H9 (cell line): ENCODE measurements at regions not wholly inside any gene's neighbourhood (a gene's known extent, or its start where the extent isn't known, plus 50 kb on each side); places are given as distances from the start of the nearest gene placed in this dataset.

Source experiments
- DNase-seq: peaks from one replicate; pipeline ENCODE4 v3.0.0-alpha.2; 2017
- H2AFZ ChIP-seq: one replicate; pipeline ENCODE4 v1.6.1; 2013; ENCODE audit warnings: mild to moderate bottlenecking, low read length, control low read depth, moderate library complexity
- H2AK5ac ChIP-seq: 2 replicates; pipeline ENCODE4 v1.6.1; 2013; ENCODE audit warnings: low read length, control low read depth, mixed read lengths; ENCODE audit not compliant: insufficient read length
- H2BK120ac ChIP-seq: one replicate; pipeline ENCODE4 v1.6.1; 2013; ENCODE audit warnings: low read depth, mild to moderate bottlenecking, low read length, control low read depth, inconsistent platforms; ENCODE audit not compliant: poor library complexity, severe bottlenecking
- H2BK12ac ChIP-seq: 2 replicates; pipeline ENCODE4 v1.6.1; 2013; ENCODE audit warnings: low read length, control low read depth, mixed read lengths, low read depth; ENCODE audit not compliant: insufficient read length
- H2BK15ac ChIP-seq: 2 replicates; pipeline ENCODE4 v1.6.1; 2013; ENCODE audit warnings: low read depth, low read length, control low read depth
- H2BK20ac ChIP-seq: one replicate; pipeline ENCODE4 v1.6.1; 2013; ENCODE audit warnings: low read depth, mild to moderate bottlenecking, low read length, control low read depth, inconsistent platforms; ENCODE audit not compliant: poor library complexity, severe bottlenecking
- H2BK5ac ChIP-seq: 2 replicates; pipeline ENCODE4 v1.6.1; 2013; ENCODE audit warnings: low read length, control low read depth, mixed read lengths; ENCODE audit not compliant: insufficient read length
- H3K14ac ChIP-seq: 2 replicates; pipeline ENCODE4 v1.6.1; 2013; ENCODE audit warnings: low read length, control low read depth; ENCODE audit not compliant: insufficient read depth
- H3K18ac ChIP-seq: 2 replicates; pipeline ENCODE4 v1.6.1; 2013; ENCODE audit warnings: low read depth, mild to moderate bottlenecking, mixed read lengths, low read length, control low read depth; ENCODE audit not compliant: insufficient read length
- H3K23ac ChIP-seq: 2 replicates; pipeline ENCODE4 v1.6.1; 2013; ENCODE audit warnings: low read length, control low read depth, mixed read lengths, low read depth; ENCODE audit not compliant: insufficient read length
- H3K23me2 ChIP-seq: 2 replicates; pipeline ENCODE4 v1.6.1; 2013; ENCODE audit warnings: low read depth, mild to moderate bottlenecking, mixed read lengths, low read length, control low read depth; ENCODE audit not compliant: insufficient read length, poor library complexity, severe bottlenecking
- H3K27ac ChIP-seq: 2 replicates; pipeline ENCODE4 v1.5.1; 2013; ENCODE audit warnings: low read length, control low read depth, mixed read lengths, low read depth; ENCODE audit not compliant: insufficient read length
- H3K27me3 ChIP-seq: 2 replicates; pipeline ENCODE4 v1.6.1; 2013; ENCODE audit warnings: low read length, control low read depth, inconsistent platforms; ENCODE audit not compliant: insufficient read depth
- H3K4ac ChIP-seq: 2 replicates; pipeline ENCODE4 v1.6.1; 2013; ENCODE audit warnings: low read depth, mild to moderate bottlenecking, control low read depth, inconsistent platforms, low read length, moderate library complexity
- H3K4me1 ChIP-seq: 2 replicates; pipeline ENCODE4 v1.6.1; 2013; ENCODE audit warnings: low read length, control low read depth, inconsistent platforms; ENCODE audit not compliant: insufficient read depth
- H3K4me2 ChIP-seq: 2 replicates; pipeline ENCODE4 v1.6.1; 2013; ENCODE audit warnings: low read length, control low read depth, mixed read lengths; ENCODE audit not compliant: insufficient read length, insufficient read depth
- H3K56ac ChIP-seq: 2 replicates; pipeline ENCODE4 v1.6.1; 2013; ENCODE audit warnings: low read depth, mild to moderate bottlenecking, mixed read lengths, low read length, control low read depth; ENCODE audit not compliant: insufficient read length
- H3K79me1 ChIP-seq: 2 replicates; pipeline ENCODE4 v1.6.1; 2013; ENCODE audit warnings: low read depth, mild to moderate bottlenecking, moderate library complexity, low read length, control low read depth, inconsistent platforms; ENCODE audit not compliant: insufficient read depth, poor library complexity, severe bottlenecking
- H3K79me2 ChIP-seq: 2 replicates; pipeline ENCODE4 v1.6.1; 2013; ENCODE audit warnings: low read length, control low read depth, inconsistent platforms; ENCODE audit not compliant: insufficient read depth
- H3K9ac ChIP-seq: 2 replicates; pipeline ENCODE4 v1.6.1; 2013; ENCODE audit warnings: low read length, control low read depth, mixed read lengths; ENCODE audit not compliant: insufficient read length; ENCODE audit errors: extremely low read depth
- H3K9me3 ChIP-seq: one replicate; pipeline ENCODE4 v1.6.1; 2013; ENCODE audit warnings: low read depth, low read length, inconsistent platforms; ENCODE audit not compliant: control insufficient read depth
- H3T11ph ChIP-seq: one replicate; pipeline ENCODE4 v1.6.1; 2013; ENCODE audit warnings: mild to moderate bottlenecking, low read length, control low read depth, inconsistent platforms
- H4K20me1 ChIP-seq: one replicate; pipeline ENCODE4 v1.6.1; 2013; ENCODE audit not compliant: control insufficient read depth, insufficient read length, insufficient read depth
- H4K5ac ChIP-seq: 2 replicates; pipeline ENCODE4 v1.6.1; 2013; ENCODE audit warnings: low read depth, mild to moderate bottlenecking, mixed read lengths, low read length, control low read depth; ENCODE audit not compliant: insufficient read length
- H4K8ac ChIP-seq: replicated peaks from 2 replicates; pipeline ENCODE4 v1.6.1; 2013; ENCODE audit warnings: low read length, control low read depth, mixed read lengths, low read depth; ENCODE audit not compliant: insufficient read length
- H4K91ac ChIP-seq: 2 replicates; pipeline ENCODE4 v1.6.1; 2013; ENCODE audit warnings: low read depth, mild to moderate bottlenecking, moderate library complexity, mixed read lengths, low read length, control low read depth; ENCODE audit not compliant: insufficient read length
- H3K27ac Mint-ChIP-seq, 3 experiments: 2 replicates in 2 of 3; 3 replicates in 1 of 3; pipeline ENCODE4 v1.8.0; 2020 to 2021; ENCODE audit warnings: mixed read lengths in 3 of 3, mild to moderate bottlenecking in 1 of 3, moderate library complexity in 1 of 3
- H3K27me3 Mint-ChIP-seq: 2 replicates; pipeline ENCODE4 v1.8.0; 2021; ENCODE audit warnings: low read depth, mild to moderate bottlenecking, moderate library complexity, mixed read lengths
- H3K36me3 Mint-ChIP-seq, 3 experiments: 2 replicates in 2 of 3; 3 replicates in 1 of 3; pipeline ENCODE4 v1.8.0; 2020 to 2021; ENCODE audit warnings: low read depth in 3 of 3, mixed read lengths in 3 of 3; ENCODE audit not compliant: insufficient read depth in 1 of 3
- H3K4me1 Mint-ChIP-seq, 2 experiments: 2 replicates each; pipeline ENCODE4 v1.8.0; 2020; ENCODE audit warnings: mixed read lengths in 2 of 2
- H3K4me3 Mint-ChIP-seq, 2 experiments: 2 replicates in 1 of 2; 3 replicates in 1 of 2; pipeline ENCODE4 v1.8.0; 2020 to 2021; ENCODE audit warnings: mild to moderate bottlenecking in 2 of 2, mixed read lengths in 2 of 2, moderate library complexity in 1 of 2
- H3K9me3 Mint-ChIP-seq, 2 experiments: 2 replicates in 1 of 2; 3 replicates in 1 of 2; pipeline ENCODE4 v1.8.0; 2020; ENCODE audit warnings: mild to moderate bottlenecking in 2 of 2, mixed read lengths in 2 of 2, moderate library complexity in 1 of 2
- WGBS: extraction: QIAGEN DNeasy Blood & Tissue Kit; methylation state at CpG from one replicate; pipeline ENCODE4 v1.1.7; 2013; ENCODE audit warnings: missing lambda C conversion rate, low lambda C conversion rate, mixed read lengths; ENCODE audit not compliant: insufficient read length; ENCODE audit errors: extremely low coverage; 5-methylcytosine and 5-hydroxymethylcytosine counted together
- TF ChIP-seq, protein P1 (sequence below): fragments of 200-600 bp; sonication (generic); conservative IDR thresholded peaks from 3 replicates; pipeline ENCODE4 v1.8.0; 2021; ENCODE audit warnings: antibody characterized with exemption, mild to moderate bottlenecking

DNA sequence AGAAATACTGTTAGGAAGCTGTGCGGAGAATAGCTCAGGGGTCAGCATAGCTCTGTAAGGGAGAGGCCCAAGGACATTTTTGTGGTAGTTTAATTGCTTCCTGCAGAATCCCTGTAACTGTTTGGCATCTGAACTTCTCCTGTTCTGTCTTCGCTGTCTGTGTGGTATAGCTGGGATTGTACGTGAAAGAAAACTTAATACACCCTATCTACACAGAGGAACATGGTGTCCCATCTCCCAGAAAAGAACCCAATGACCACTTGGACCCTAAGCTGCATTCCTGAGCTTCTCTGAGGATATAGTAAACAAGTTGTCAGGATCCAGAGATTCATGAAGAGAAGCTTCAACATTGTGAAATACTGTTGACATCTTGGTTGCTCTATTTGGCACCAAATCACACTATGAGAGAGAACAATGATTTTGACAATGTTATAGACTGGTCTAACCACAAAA is 81.3 kb downstream of the CDC42EP3 start:
- Histone ChIP-seq H3K23me2 (no peaks in the 10 kb centered on the region), H3K23ac (no peak overlapping the region), H3K4me1 (peaks cover 16% of the 10 kb centered on the region), H3T11ph (no peak overlapping the region), H3K18ac (no peak overlapping the region), H3K4ac (no peak overlapping the region), H3K4me2 (no peak overlapping the region), H4K5ac (no peak overlapping the region), H2BK120ac (no peak overlapping the region), H3K27ac (no peak overlapping the region), H3K9me3 (no peaks in the 10 kb centered on the region), H2BK20ac (no peak overlapping the region), H3K56ac (no peak overlapping the region), H4K8ac (no peak overlapping the region), H4K20me1 (no peaks in the 10 kb centered on the region), H2AK5ac (no peak overlapping the region), H3K9ac (no peak overlapping the region), H2BK12ac (no peak overlapping the region), H2AFZ (no peak overlapping the region), H3K79me1 (no peaks in the 10 kb centered on the region), H3K14ac (no peak overlapping the region), H3K79me2 (no peaks in the 10 kb centered on the region), H3K27me3 (no peaks in the 10 kb centered on the region), H2BK5ac (no peak overlapping the region), H4K91ac (no peak overlapping the region), H2BK15ac (no peak overlapping the region)
- WGBS = no CpG with 5 or more reads among the region's 3 CpGs
- no peak for DNase-seq
- TF ChIP-seq, protein P1, sequence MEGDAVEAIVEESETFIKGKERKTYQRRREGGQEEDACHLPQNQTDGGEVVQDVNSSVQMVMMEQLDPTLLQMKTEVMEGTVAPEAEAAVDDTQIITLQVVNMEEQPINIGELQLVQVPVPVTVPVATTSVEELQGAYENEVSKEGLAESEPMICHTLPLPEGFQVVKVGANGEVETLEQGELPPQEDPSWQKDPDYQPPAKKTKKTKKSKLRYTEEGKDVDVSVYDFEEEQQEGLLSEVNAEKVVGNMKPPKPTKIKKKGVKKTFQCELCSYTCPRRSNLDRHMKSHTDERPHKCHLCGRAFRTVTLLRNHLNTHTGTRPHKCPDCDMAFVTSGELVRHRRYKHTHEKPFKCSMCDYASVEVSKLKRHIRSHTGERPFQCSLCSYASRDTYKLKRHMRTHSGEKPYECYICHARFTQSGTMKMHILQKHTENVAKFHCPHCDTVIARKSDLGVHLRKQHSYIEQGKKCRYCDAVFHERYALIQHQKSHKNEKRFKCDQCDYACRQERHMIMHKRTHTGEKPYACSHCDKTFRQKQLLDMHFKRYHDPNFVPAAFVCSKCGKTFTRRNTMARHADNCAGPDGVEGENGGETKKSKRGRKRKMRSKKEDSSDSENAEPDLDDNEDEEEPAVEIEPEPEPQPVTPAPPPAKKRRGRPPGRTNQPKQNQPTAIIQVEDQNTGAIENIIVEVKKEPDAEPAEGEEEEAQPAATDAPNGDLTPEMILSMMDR = no peak
- peaks cover 15 to 22% of the 10 kb centered on the region in 2 experiments for H3K9me3 Mint-ChIP-seq
- no peak overlapping the region for H3K27ac Mint-ChIP-seq
- peaks cover 40 to 44% of the 10 kb centered on the region in 2 experiments for H3K4me1 Mint-ChIP-seq
- peaks cover 6 to 15% (median 6%) of the 10 kb centered on the region in 3 experiments; a peak in 6 of 7 replicates for H3K36me3 Mint-ChIP-seq
- H3K27me3 Mint-ChIP-seq = peaks cover 2% of the 10 kb centered on the region; the same call in 1 of the 2 replicates
- no peak overlapping the region for H3K4me3 Mint-ChIP-seq
